GM19043 (cell line): ENCODE measurements at regions not wholly inside any gene's neighbourhood (a gene's known extent, or its start where the extent isn't known, plus 50 kb on each side); places are given as distances from the start of the nearest gene placed in this dataset.
"Not testable (repeated sequence)": the region's sequence is repeated elsewhere in the genome, so short reads cannot be mapped to it uniquely, and the experiment has no call there.

Experiments
- ATAC-seq: cut with Tn5 transposase; IDR thresholded peaks from one replicate; pipeline ENCODE4 v1.9.1; 2021; ENCODE audit warnings: low read depth; ENCODE audit not compliant: unreplicated experiment

GRCh38 chr1:98157524-98158313 is 236.9 kb upstream of the DPYD start:
- ATAC-seq, result no peak

- ATAC-seq, result no peak
Observed at GRCh38 chr1:98147280-98147679, 226.4 kb upstream of the DPYD start.

- ATAC-seq, result no peak
Observed at GRCh38 chr1:98145655-98146054, 224.8 kb upstream of the DPYD start.

DNA sequence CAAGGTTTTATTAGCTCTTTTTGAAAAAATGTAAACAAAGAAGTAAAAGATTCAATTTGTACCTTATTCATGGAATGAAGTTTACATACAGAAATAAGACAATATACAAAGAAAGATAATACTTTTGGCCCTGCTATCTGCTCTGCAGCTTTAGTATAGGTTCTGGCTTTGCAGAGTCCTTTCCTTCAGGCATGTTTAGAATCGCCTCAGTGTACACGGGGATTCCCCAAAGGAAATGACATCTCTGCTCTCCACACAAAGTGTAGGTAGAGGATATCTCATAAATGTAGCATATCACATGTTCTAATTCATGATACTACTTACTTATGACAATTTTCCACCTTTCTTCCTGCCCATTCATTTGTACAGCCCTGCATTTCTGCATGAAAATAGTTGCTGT is 222.6 kb upstream of the DPYD start:
- no peak for ATAC-seq

- ATAC-seq, result no peak
Observed at GRCh38 chr1:98133131-98133530, 212.3 kb upstream of the DPYD start.

DNA sequence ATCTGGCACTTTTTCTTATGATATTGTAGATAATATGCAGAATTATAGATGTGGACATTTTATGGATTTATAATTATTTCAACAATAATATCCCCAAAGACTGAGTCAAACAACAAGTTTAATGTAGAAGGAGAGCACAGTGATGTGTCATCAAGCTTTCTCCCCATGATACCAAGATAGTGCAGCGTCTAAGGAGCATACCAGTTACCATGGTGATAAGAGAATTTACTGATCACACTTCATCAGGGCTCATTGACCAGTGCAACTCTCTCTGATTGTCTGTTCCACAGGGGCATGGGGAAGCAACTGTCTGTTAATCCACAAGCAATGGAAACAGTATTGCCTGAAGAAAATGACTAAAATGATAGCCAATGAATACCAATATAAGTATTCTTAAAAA is 209.6 kb upstream of the DPYD start:
- no peak for ATAC-seq

- no peak for ATAC-seq
Observed at GRCh38 chr1:98129491-98129890, 208.7 kb upstream of the DPYD start.

DNA sequence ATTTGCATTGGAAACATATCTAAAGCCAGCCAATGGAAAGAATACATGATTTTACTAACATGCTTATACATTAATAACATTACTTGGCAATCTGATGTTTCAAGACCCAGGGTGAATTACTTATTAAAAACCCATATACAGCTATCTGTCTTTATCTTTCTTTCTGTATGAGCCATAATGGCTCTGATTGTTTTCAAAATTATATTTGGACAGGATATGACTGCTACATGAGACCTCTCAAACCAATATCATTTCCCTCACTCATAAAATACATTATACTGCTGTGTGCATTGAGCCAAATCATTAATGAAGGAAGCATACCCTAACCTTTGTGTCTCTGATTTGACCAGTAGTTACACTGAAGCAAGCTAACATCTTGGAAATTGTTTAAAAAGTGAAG is 205.9 kb upstream of the DPYD start:
- ATAC-seq, result no peak

DNA sequence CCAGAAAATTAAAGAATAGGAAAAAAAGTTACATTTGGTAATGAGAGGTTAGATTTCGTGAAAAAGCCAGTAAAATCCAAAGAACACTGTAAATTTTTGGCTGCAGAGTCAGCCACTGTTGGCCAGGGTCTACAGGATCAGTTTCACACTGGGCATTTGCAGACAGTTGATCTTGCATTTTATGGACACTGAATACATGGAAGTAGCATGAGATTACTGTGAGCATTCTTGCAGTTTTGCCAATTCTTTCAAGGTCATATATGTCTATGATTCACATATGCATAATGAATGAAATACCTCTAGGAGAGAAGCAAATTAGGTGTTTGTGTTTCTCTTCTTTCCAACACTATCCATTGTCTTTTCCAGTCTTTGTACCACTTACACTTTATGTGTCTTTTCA is 200.8 kb upstream of the DPYD start:
- ATAC-seq, result no peak

- ATAC-seq, result no peak
Observed at GRCh38 chr1:98119796-98120195, 199.0 kb upstream of the DPYD start.

DNA sequence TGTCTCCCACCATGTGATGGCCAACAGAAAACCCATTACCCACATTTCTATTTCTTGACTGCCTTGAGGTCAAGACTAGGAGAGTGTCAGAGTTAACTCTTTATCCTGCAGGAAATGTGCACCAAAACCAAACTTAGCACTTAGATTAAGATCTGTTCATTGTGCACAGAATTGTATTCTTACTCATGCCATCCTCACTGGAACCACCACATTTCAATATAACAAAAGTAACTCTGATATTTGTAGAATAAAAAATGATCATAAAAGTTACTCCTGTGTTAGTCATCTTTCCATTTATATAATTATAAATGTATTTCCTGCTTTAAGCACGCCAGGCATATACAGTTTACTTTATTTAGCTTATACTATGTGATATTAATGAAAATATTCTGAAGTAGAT is 193.0 kb upstream of the DPYD start:
- ATAC-seq, result no peak

- ATAC-seq, result no peak
Observed at GRCh38 chr1:98112626-98113025, 191.8 kb upstream of the DPYD start.

DNA sequence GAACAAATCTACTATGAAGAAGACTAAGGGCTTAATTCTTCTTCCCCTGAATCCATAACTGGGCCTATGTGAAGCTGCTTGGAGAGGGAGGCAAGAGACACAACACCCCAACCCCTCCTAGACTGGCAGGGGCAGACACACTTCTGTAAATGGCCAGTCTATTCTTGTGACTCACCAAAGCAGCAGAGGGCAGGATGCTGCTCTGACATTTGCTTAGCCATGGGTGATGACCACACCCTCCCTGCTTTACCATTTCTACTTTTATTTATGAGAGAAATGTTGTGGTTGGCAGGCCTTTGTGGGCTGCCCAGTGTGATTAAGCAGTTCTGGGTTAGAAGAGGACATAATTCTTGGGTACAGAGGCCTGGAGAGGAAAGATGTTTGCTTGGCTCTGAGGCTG is 189.8 kb upstream of the DPYD start:
- ATAC-seq, result no peak

GRCh38 chr1:98108378-98108777 is 187.5 kb upstream of the DPYD start:
- not testable (repeated sequence) for ATAC-seq

- ATAC-seq, result no peak
Observed at GRCh38 chr1:98107256-98107655, 186.4 kb upstream of the DPYD start.

DNA sequence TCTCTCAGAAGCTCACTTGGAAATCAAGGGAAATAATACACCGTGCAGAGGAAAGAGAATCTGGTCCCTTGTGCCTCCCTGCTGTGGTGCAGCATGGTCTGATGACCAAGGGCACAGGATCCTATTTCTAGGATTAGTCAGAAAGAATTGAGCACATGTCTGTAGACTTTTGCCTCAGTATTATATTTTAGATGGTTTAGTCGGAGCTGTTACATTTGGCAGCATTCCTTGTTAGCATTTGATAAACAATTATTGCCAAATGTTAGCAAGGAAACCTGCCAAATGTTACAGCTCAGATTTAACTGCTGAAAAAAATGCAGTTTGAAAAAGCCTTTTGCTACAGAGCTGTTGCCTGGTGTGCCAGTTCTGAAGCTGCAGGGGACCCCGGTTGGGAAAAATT is 183.5 kb upstream of the DPYD start:
- no peak for ATAC-seq

- no peak for ATAC-seq
Observed at GRCh38 chr1:98103617-98104285, 182.9 kb upstream of the DPYD start.

DNA sequence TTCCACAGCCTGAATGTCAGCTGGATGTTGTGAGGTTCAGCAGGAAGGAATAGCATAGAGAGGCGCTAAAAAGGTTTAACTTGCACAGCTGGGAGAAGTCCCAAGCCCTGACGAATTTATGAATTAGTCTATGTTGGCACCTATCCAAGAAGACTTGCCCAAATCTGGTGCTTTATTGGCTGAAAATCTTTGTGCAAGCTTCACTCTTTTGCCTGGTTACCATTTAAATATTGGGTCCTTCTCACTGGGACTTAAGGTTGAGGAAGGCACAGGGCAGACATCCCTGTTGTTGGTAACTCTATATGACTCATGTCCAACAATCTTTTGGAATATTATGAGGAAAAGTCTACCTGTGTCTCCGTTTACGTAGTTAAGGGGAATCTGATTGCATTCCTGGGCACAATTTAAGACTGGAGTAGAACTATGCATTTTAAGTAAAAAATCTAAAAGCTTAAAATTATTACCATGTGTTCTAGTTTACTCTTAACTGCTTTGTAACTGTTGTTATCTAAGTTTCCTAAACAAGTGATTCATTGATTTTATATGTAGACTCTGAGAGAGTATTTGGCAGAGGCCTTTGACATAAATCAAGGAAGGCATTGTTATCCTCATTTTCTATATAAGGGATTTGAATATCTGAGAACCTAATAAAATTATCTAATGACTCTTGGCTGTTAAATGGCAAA is 181.7 kb upstream of the DPYD start:
- no peak for ATAC-seq

- no peak for ATAC-seq
Observed at GRCh38 chr1:98101364-98101763, 180.5 kb upstream of the DPYD start.

- ATAC-seq, result no peak
Observed at GRCh38 chr1:98099501-98099900, 178.7 kb upstream of the DPYD start.

GRCh38 chr1:98098473-98098872 is 177.6 kb upstream of the DPYD start:
- ATAC-seq, result no peak

- no peak for ATAC-seq
Observed at GRCh38 chr1:98090351-98090750, 169.5 kb upstream of the DPYD start.
